Ovary (tissue), 3 donors: ENCODE measurements at regions not wholly inside any gene's neighbourhood (a gene's known extent, or its start where the extent isn't known, plus 50 kb on each side); places are given as distances from the start of the nearest gene placed in this dataset.

Experiments
- CTCF ChIP-seq, 3 donors: fragments of 450-650 bp in 2 of 3; fragments of 200-600 bp in 1 of 3; IDR thresholded peaks; one replicate each; pipeline versions ENCODE4 v1.5.1 to v1.8.0; 2016 to 2022; ENCODE audit warnings: antibody characterized with exemption in 3 of 3, mild to moderate bottlenecking in 1 of 3
- EP300 ChIP-seq: sonication (generic); formaldehyde crosslinking; IDR thresholded peaks from one replicate; pipeline ENCODE4 v1.6.1; 2017; ENCODE audit warnings: antibody characterized with exemption
- POLR2A ChIP-seq: fragments of 450-650 bp; IDR thresholded peaks from one replicate; pipeline ENCODE4 v1.6.1; 2017; ENCODE audit warnings: antibody characterized with exemption, mild to moderate bottlenecking, moderate library complexity
- donor health status: DM: no; HTN: no; CAD: no.

GRCh38 chr19:32068793-32069192 lies 276.6 kb upstream of the ZNF507 start:
- no peak for TF ChIP-seq CTCF (IDR thresholded peaks at IDR 0.05)
- no peak for TF ChIP-seq EP300
- no peak for TF ChIP-seq POLR2A
